Esophagus muscularis mucosa (tissue), 3 donors: ENCODE measurements at regions not wholly inside any gene's neighbourhood (a gene's known extent, or its start where the extent isn't known, plus 50 kb on each side); places are given as distances from the start of the nearest gene placed in this dataset.

Experiments used
- CTCF ChIP-seq, 3 experiments: fragments of 200-600 bp in 2 of 3; fragments of 450-650 bp in 1 of 3; sonication (generic) in 2 of 3; IDR thresholded peaks; one replicate each; pipeline ENCODE4 v1.5.1; 2017 to 2019; ENCODE audit warnings: antibody characterized with exemption in 3 of 3, mild to moderate bottlenecking in 2 of 3, moderate library complexity in 1 of 3
- POLR2A ChIP-seq: fragments of 450-650 bp; IDR thresholded peaks from one replicate; pipeline ENCODE4 v1.6.1; 2017; ENCODE audit warnings: antibody characterized with exemption, moderate library complexity, mild to moderate bottlenecking, low read depth

- TF ChIP-seq CTCF (IDR thresholded peaks at IDR 0.05), result no peak
- no peak for TF ChIP-seq POLR2A
Measured at GRCh38 chr12:115683240-115683780, 594.2 kb downstream of the MED13L start.
